ENCODE measurements at regions not wholly inside any gene's neighbourhood (a gene's known extent, or its start where the extent isn't known, plus 50 kb on each side); places are given as distances from the start of the nearest gene placed in this dataset.

GRCh38 chr15:26477044-26477443 lies 295.8 kb downstream of the GABRB3 start:
- no peak overlapping the region for H3K4me3 ChIP-seq (ENCODE audit: low read depth, low read length)
- no peak for DNase-seq (ENCODE audit: low read depth)
- TF ChIP-seq CTCF (IDR thresholded peaks at IDR 0.05; ENCODE audit: low read depth, low read length, missing control alignments) = no peak

DNA sequence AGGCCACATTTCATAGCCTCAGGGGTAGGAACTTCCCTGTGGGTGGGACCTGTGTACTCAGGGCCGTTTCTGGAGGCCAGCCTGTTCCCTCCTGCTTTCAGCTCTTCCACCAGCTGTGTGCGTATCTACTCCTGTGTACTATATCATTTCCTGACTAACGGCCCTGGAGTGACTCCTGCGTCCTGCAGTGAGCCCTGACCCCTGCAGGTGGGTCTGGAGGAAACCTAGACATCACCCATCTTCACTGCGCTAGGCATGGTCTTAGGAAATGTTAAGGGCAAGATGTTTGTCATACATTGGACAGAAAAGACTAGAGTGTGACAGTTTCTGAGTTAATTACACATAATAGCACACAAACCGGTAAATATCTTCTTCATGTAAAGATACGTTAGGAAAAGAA lies 297.3 kb downstream of the GABRB3 start:
- H3K4me3 ChIP-seq (ENCODE audit: low read depth, low read length) = no peak overlapping the region
- DNase-seq (ENCODE audit: low read depth) = no peak
- no peak for TF ChIP-seq CTCF (IDR thresholded peaks at IDR 0.05; ENCODE audit: low read depth, low read length, missing control alignments)

GRCh38 chr15:26472661-26473060 lies 300.2 kb downstream of the GABRB3 start:
- H3K4me3 ChIP-seq (ENCODE audit: low read depth, low read length) = no peak overlapping the region
- DNase-seq (ENCODE audit: low read depth) = no peak
- no peak for TF ChIP-seq CTCF (IDR thresholded peaks at IDR 0.05; ENCODE audit: low read depth, low read length, missing control alignments)

DNA sequence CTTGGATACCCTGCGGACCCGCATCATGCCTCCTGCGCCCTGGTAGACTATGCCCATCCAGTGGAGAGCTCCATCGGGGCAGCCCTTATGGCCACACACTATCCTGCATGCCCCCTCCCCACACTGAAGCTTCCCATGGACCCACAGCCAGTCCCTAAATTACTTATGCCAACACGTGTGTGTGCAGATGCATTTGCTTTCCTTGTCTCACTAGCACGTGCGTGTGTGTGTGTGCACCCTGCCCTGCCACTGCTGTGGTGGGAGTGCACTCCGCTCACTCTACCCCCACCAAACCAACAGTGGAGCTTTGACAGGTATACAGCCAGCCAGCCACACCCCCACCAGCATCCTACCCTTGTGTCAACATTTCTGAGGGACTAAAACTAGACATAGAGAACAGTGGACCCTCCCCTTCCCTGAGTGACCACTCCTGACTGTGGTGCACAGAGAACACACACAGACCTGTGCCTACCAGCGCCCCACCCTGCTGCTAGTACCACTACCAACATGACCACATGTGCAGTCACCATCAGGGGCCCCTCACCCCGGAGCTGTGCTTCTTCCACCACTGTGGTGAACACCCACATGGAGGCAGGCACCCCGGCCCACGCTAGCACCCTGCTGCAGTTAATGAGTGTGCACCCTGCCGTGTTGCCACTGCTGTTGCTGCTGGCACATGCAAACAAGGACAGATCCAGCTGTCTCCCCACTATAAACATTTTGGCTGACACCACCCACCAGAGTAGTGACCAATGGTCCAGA lies 310.8 kb downstream of the GABRB3 start:
- DNase-seq (ENCODE audit: low read depth) = no peak
- no peak for TF ChIP-seq CTCF (IDR thresholded peaks at IDR 0.05; ENCODE audit: low read depth, low read length, missing control alignments)

DNA sequence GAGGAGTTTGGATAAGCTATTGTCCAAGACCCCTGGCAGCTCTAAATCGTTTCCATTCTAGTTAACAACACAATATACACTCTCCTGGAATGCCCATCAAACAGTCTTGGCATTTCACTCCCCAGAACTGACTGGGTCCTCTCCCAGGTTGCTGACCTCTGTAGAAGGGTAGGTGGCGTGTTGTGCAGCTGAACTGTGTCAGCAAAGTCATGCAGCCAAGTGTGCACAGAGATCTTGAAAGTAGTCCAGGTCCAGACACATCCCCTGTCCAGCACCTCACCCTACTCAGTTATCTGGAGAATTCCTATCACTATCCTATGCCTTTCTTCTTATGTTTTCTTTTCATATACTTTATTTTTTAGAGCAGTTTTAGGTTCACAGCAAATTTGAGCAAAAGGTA lies 312.7 kb downstream of the GABRB3 start:
- no peak overlapping the region for H3K4me3 ChIP-seq (ENCODE audit: low read depth, low read length)
- DNase-seq (ENCODE audit: low read depth) = no peak
- no peak for TF ChIP-seq CTCF (IDR thresholded peaks at IDR 0.05; ENCODE audit: low read depth, low read length, missing control alignments)

More for the DNA sequence above, 310.8 kb downstream of the GABRB3 start:
- H3K4me3 ChIP-seq (ENCODE audit: low read depth, low read length) = no peak overlapping the region

GRCh38 chr15:26455828-26456227 lies 317.0 kb downstream of the GABRB3 start:
- H3K4me3 ChIP-seq (ENCODE audit: low read depth, low read length) = no peak overlapping the region
- TF ChIP-seq CTCF (IDR thresholded peaks at IDR 0.05; ENCODE audit: low read depth, low read length, missing control alignments) = no peak
- no peak for DNase-seq (ENCODE audit: low read depth)

DNA sequence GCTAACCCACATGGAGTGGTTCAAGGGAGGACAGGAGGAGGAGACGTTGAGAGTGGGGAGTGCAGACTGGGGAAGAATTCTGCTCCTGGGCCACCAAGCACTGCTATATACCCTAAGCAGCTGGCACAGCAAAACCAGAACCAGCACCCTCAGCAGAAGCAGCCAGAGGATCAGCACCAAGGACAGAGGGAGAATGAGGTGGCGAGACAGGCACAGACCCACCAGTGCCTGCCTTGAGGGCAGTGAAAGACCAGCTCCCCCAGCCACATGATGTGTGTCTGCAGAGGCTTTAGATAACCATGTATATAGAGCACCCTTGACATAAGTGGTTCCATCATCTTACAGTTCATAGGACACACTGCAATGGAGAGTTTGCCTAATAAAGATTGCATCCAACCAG lies 319.0 kb downstream of the GABRB3 start:
- H3K4me3 ChIP-seq (ENCODE audit: low read depth, low read length) = no peak overlapping the region
- no peak for DNase-seq (ENCODE audit: low read depth)
- no peak for TF ChIP-seq CTCF (IDR thresholded peaks at IDR 0.05; ENCODE audit: low read depth, low read length, missing control alignments)

Measured in GM12864 (cell line).